K562 (cell line): ENCODE measurements at regions not wholly inside any gene's neighbourhood (a gene's known extent, or its start where the extent isn't known, plus 50 kb on each side); places are given as distances from the start of the nearest gene placed in this dataset.

Experiments
- ATAC-seq: fragments of 200-7000 bp; cut with Tn5 transposase; 3 replicates; pipeline ENCODE4 v1.9.1; 2020; ENCODE audit warnings: moderate library complexity
- BruUV-seq: library from RNA; stranded (reverse); fragments of 400-500 nt; replicated peaks from 2 replicates; lab custom pipeline; 2021; lab: Mats Ljungman, UMichigan
- CTCF ChIA-PET: fragments of 300-600 bp; formaldehyde crosslinking; extraction: SDS; loops from one replicate; lab custom pipeline; 2021; ENCODE audit warnings: low intra/inter-chr PET ratio; lab: Yijun Ruan, JAX
- POLR2A ChIA-PET: fragments of 300-600, 350-650 bp; sonication (Branson Sonifier 250); formaldehyde crosslinking; extraction: SDS; loops from one replicate; lab custom pipeline; 2021; ENCODE audit warnings: antibody characterized with exemption, inconsistent platforms; lab: Yijun Ruan, JAX
- DNase-seq, 4 experiments: peaks; one replicate each; pipeline versions ENCODE4 v3.0.0 to v3.0.0-alpha.2; 2011 to 2018; ENCODE audit warnings: low spot score in 3 of 4, mixed read lengths in 3 of 4; ENCODE audit errors: extremely low read depth in 1 of 4
- FAIRE-seq: peaks from 2 replicates; lab custom pipeline; 2011; peaks lifted over from hg19 to GRCh38; lab: Jason Lieb, UNC
- H2AFZ ChIP-seq: 2 replicates; pipeline ENCODE4 v1.6.0; 2011; ENCODE audit warnings: low read depth, low read length, control low read depth, inconsistent platforms
- H3K27ac ChIP-seq: fragments of 200-600 bp; 3 replicates; pipeline ENCODE4 v1.8.0; 2011; ENCODE audit warnings: low read depth, mild to moderate bottlenecking, control low read depth, inconsistent platforms, low read length, moderate library complexity, mixed read lengths; ENCODE audit errors: extremely low read depth
- H3K27me3 ChIP-seq, 2 experiments: fragments of 300-600 bp in 1 of 2; 2 replicates in 1 of 2; 3 replicates in 1 of 2; pipeline versions ENCODE4 v1.6.0 to v1.8.0; 2011; ENCODE audit warnings: inconsistent platforms in 2 of 2, low read length in 2 of 2, mild to moderate bottlenecking in 1 of 2, mixed read lengths in 1 of 2, moderate library complexity in 1 of 2; ENCODE audit not compliant: control insufficient read depth in 2 of 2, insufficient read depth in 2 of 2
- H3K36me3 ChIP-seq: fragments of 300-600 bp; 3 replicates; pipeline ENCODE4 v1.8.0; 2011; ENCODE audit warnings: mild to moderate bottlenecking, low read length, inconsistent platforms; ENCODE audit not compliant: control insufficient read depth, insufficient read depth
- H3K4me1 ChIP-seq, 2 experiments: fragments of 200-600 bp in 1 of 2; replicated peaks in 1 of 2; 2 replicates in 1 of 2; 3 replicates in 1 of 2; pipeline versions ENCODE4 v1.5.1 to v1.8.0; 2011; ENCODE audit warnings: inconsistent platforms in 2 of 2, low read length in 2 of 2, mild to moderate bottlenecking in 1 of 2, mixed read lengths in 1 of 2, moderate library complexity in 1 of 2; ENCODE audit not compliant: control insufficient read depth in 2 of 2, insufficient read depth in 2 of 2
- H3K4me2 ChIP-seq: 2 replicates; pipeline ENCODE4 v1.6.1; 2011; ENCODE audit warnings: low read length, control low read depth, inconsistent platforms, mixed read lengths; ENCODE audit not compliant: insufficient read depth
- H3K4me3 ChIP-seq: fragments of 200-600 bp; sonication (generic), shearing (Covaris generic); 2 replicates; pipeline ENCODE4 v1.5.1; 2016; ENCODE audit warnings: control low read depth, inconsistent platforms
- H3K79me2 ChIP-seq: fragments of 200-600 bp; 3 replicates; pipeline ENCODE4 v1.8.0; 2011; ENCODE audit warnings: low read length, inconsistent platforms; ENCODE audit not compliant: control insufficient read depth, insufficient read depth
- H3K9ac ChIP-seq, 2 experiments: 2 replicates each; pipeline versions ENCODE4 v1.6.0 to v1.6.1; 2011; ENCODE audit warnings: low read depth in 2 of 2, low read length in 2 of 2, control low read depth in 1 of 2, inconsistent platforms in 1 of 2, mild to moderate bottlenecking in 1 of 2, mixed read lengths in 1 of 2; ENCODE audit not compliant: insufficient read depth in 1 of 2
- H3K9me1 ChIP-seq: one replicate; pipeline ENCODE4 v1.6.0; 2011; ENCODE audit warnings: inconsistent platforms, mild to moderate bottlenecking, low read length, moderate library complexity; ENCODE audit not compliant: control insufficient read depth, insufficient read depth
- H3K9me3 ChIP-seq: replicated peaks from 2 replicates; pipeline ENCODE4 v1.5.1; 2011; ENCODE audit warnings: low read depth, low read length, inconsistent platforms; ENCODE audit not compliant: control insufficient read depth, insufficient read depth
- H4K20me1 ChIP-seq: replicated peaks from 2 replicates; pipeline ENCODE4 v1.6.1; 2011; ENCODE audit warnings: low read length, inconsistent platforms, mixed read lengths; ENCODE audit not compliant: control insufficient read depth, insufficient read depth
- CEBPB ChIP-seq: fragments of 450-650 bp; IDR thresholded peaks from 2 replicates; pipeline ENCODE4 v1.6.1; 2016; ENCODE audit warnings: missing genetic modification characterization, missing compliant biosample characterization
- CEBPG ChIP-seq, 3 experiments: fragments of 200-800 bp in 1 of 3; sonication (Bioruptor generic) in 1 of 3; sonication (generic) in 1 of 3; formaldehyde crosslinking in 1 of 3; IDR thresholded peaks in 2 of 3; conservative IDR thresholded peaks in 1 of 3; 2 replicates each; pipeline versions ENCODE4 v1.6.1 to v1.8.0; 2016 to 2022; ENCODE audit warnings: missing compliant biosample characterization in 2 of 3, missing genetic modification characterization in 2 of 3, mild to moderate bottlenecking in 1 of 3, missing genetic modification reagents in 1 of 3
- CHD4 ChIP-seq: fragments of 200-600 bp; sonication (generic); IDR thresholded peaks from 3 replicates; pipeline ENCODE4 v1.6.1; 2012; ENCODE audit warnings: low read depth, mild to moderate bottlenecking, mixed read lengths, low read length, inconsistent platforms; ENCODE audit not compliant: insufficient read depth, insufficient replicate concordance, poor library complexity, severe bottlenecking
- CREBBP ChIP-seq: IDR thresholded peaks from one replicate; pipeline ENCODE4 v1.6.1; 2012; ENCODE audit warnings: low read depth, mild to moderate bottlenecking, control low read depth, inconsistent platforms, low read length
- ZNF512 ChIP-seq: IDR thresholded peaks from 2 replicates; pipeline ENCODE4 v1.6.1; 2016; ENCODE audit warnings: missing genetic modification characterization, missing compliant biosample characterization
- WGBS: fragments of 100-300 bp; shearing (Covaris generic); methylation state at CpG from one replicate; pipeline ENCODE4 v1.1.6; 2016; ENCODE audit warnings: low coverage, mixed read lengths; ENCODE audit not compliant: insufficient coverage; ENCODE audit errors: missing lambda C conversion rate; 5-methylcytosine and 5-hydroxymethylcytosine counted together
- in situ Hi-C: fragments of 300-500 bp; cut with MboI; formaldehyde crosslinking; loops from 4 replicates; pipeline ENCODE4 v1.15.0; 2018; ENCODE audit warnings: inconsistent platforms, mixed read lengths
- intact Hi-C: fragments of 100-400 bp; cut with micrococcal nuclease; formaldehyde crosslinking; loops from 2 replicates; pipeline ENCODE4 v1.14.2; 2022

GRCh38 chr7:114112806-114113205, 194.0 kb upstream of the PPP1R3A start:
- no peak for TF ChIP-seq ZNF512 (tag)
- no peak for TF ChIP-seq CHD4
- peak; percentile 94 for TF ChIP-seq CEBPB (tag)
- TF ChIP-seq CREBBP = no peak
- TF ChIP-seq CEBPG (CRISPR knock-in tag; IDR thresholded peaks at IDR 0.05) = no peak
- peak; percentile 71 to 99 for TF ChIP-seq CEBPG (tag; conservative IDR thresholded peaks at IDR 0.05 in 1 of 2, IDR thresholded peaks at IDR 0.05 in 1 of 2)
- Histone ChIP-seq H3K4me3 (no peak overlapping the region), H4K20me1 (no peaks in the 10 kb centered on the region), H3K27me3 (no peaks in the 10 kb centered on the region), H2AFZ (no peak overlapping the region), H3K9me1 (no peaks in the 10 kb centered on the region), H3K36me3 (no peaks in the 10 kb centered on the region), H3K9ac (no peak overlapping the region), H3K79me2 (no peaks in the 10 kb centered on the region), H3K27ac (no peak overlapping the region), H3K4me1 (no peaks in the 10 kb centered on the region), H3K4me2 (no peak overlapping the region), H3K9me3 (0 out of 2 replicates have a peak, but pooled peaks cover 3% of the 10 kb centered on the region)
- DNase-seq (no peak), FAIRE-seq (no peak), ATAC-seq (no peak)
- 0% methylated on average over 3 of the region's 3 CpGs for WGBS
- ChIA-PET CTCF (no interaction called here), POLR2A (no interaction called here)
- intact Hi-C loops (no loop called here), in situ Hi-C loops (no loop called here)
- BruUV-seq = no TSS peak
